ENCODE measurements at regions not wholly inside any gene's neighbourhood (a gene's known extent, or its start where the extent isn't known, plus 50 kb on each side); places are given as distances from the start of the nearest gene placed in this dataset.

GRCh38 chr20:16974855-16975162 lies 226.7 kb downstream of the OTOR start:
- in situ Hi-C loops (cut with HindIII; ENCODE audit: low sequenced_read_pairs): no loop called here
- no peak overlapping the region for H3K4me3 ChIP-seq (ENCODE audit: low read depth, low read length)
- no peak for DNase-seq (ENCODE audit: low read depth)
- no peak for TF ChIP-seq CTCF (IDR thresholded peaks at IDR 0.05; ENCODE audit: low read depth, low read length, missing control alignments)

GRCh38 chr20:16975682-16976081 lies 227.5 kb downstream of the OTOR start:
- no peak for TF ChIP-seq CTCF (IDR thresholded peaks at IDR 0.05; ENCODE audit: low read depth, low read length, missing control alignments)
- in situ Hi-C loops (cut with HindIII; ENCODE audit: low sequenced_read_pairs): no loop called here
- DNase-seq (ENCODE audit: low read depth): no peak
- H3K4me3 ChIP-seq (ENCODE audit: low read depth, low read length): no peak overlapping the region

GRCh38 chr20:16978497-16978896 lies 230.3 kb downstream of the OTOR start:
- no peak overlapping the region for H3K4me3 ChIP-seq (ENCODE audit: low read depth, low read length)
- no peak for TF ChIP-seq CTCF (IDR thresholded peaks at IDR 0.05; ENCODE audit: low read depth, low read length, missing control alignments)
- DNase-seq (ENCODE audit: low read depth): no peak
- in situ Hi-C loops (cut with HindIII; ENCODE audit: low sequenced_read_pairs): no loop called here

GRCh38 chr20:16982091-16982726 lies 234.1 kb downstream of the OTOR start:
- H3K4me3 ChIP-seq (ENCODE audit: low read depth, low read length): no peak overlapping the region
- no peak for TF ChIP-seq CTCF (IDR thresholded peaks at IDR 0.05; ENCODE audit: low read depth, low read length, missing control alignments)
- in situ Hi-C loops (cut with HindIII; ENCODE audit: low sequenced_read_pairs): no loop called here
- no peak for DNase-seq (ENCODE audit: low read depth)

- TF ChIP-seq CTCF (IDR thresholded peaks at IDR 0.05; ENCODE audit: low read depth, low read length, missing control alignments): no peak
- in situ Hi-C loops (cut with HindIII; ENCODE audit: low sequenced_read_pairs): no loop called here
- DNase-seq (ENCODE audit: low read depth): no peak
- no peak overlapping the region for H3K4me3 ChIP-seq (ENCODE audit: low read depth, low read length)
Measured at GRCh38 chr20:16984481-16984880, 236.3 kb downstream of the OTOR start.

- DNase-seq (ENCODE audit: low read depth): no peak
- in situ Hi-C loops (cut with HindIII; ENCODE audit: low sequenced_read_pairs): no loop called here
- H3K4me3 ChIP-seq (ENCODE audit: low read depth, low read length): no peak overlapping the region
- TF ChIP-seq CTCF (IDR thresholded peaks at IDR 0.05; ENCODE audit: low read depth, low read length, missing control alignments): no peak
Measured at GRCh38 chr20:17003170-17003870, 223.5 kb upstream of the PCSK2 start.
